ENCODE measurements at regions not wholly inside any gene's neighbourhood (a gene's known extent, or its start where the extent isn't known, plus 50 kb on each side); places are given as distances from the start of the nearest gene placed in this dataset.

- no peak for TF ChIP-seq CTCF (conservative IDR thresholded peaks at IDR 0.05)
- no peak for TF ChIP-seq ZFX (IDR thresholded peaks at IDR 0.05)
Measured at GRCh38 chr12:131586269-131586668, 124.6 kb upstream of the SFSWAP start.
